GM18499 (cell line): ENCODE measurements at regions not wholly inside any gene's neighbourhood (a gene's known extent, or its start where the extent isn't known, plus 50 kb on each side); places are given as distances from the start of the nearest gene placed in this dataset.

ENCODE experiments used
- ATAC-seq: cut with Tn5 transposase; IDR thresholded peaks from one replicate; pipeline ENCODE4 v1.9.1; 2021; ENCODE audit warnings: moderate number of reproducible peaks; ENCODE audit not compliant: insufficient read depth, unreplicated experiment

GRCh38 chr1:90650401-90650800, 66.7 kb downstream of the BARHL2 start:
- ATAC-seq = no peak

GRCh38 chr1:90640325-90640724, 76.8 kb downstream of the BARHL2 start:
- no peak for ATAC-seq

DNA sequence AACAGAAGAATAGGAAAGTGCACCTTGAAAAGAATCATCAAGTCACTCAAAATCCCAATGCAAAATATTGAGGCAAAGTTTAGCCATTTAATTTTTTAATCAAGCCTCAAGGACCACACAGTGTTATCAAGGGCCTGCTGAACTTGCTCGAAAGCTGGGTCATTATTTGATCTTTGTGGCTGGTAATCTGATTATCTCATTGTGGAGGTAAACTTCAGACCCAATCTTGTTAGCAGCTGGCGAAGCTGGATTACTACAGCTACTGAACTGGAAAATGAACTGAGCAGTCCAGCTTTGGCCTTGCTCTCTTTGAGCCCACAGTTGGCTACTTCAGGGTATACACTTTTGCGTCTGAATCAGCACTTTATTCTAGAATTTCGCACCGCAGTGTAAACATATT, 94.4 kb downstream of the BARHL2 start:
- no peak for ATAC-seq

DNA sequence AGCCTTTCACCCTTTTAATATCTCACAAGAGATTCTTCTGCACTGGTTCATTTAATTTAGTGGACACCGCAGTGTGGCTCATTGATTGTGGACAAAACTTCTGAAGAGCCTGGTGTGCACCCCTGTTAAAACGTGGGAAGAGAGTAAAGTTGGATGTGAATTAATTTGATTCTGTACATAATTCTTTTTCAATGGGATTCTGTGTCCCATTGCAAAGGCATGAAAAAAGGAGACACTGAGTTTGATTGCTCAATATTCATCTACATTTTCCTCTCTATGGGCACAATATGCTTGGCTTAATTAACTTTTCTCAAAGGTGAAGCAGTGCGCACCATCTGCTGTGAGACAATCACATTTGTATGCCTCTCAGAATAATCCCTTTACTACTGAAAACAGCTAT, 95.1 kb downstream of the BARHL2 start:
- ATAC-seq = no peak

DNA sequence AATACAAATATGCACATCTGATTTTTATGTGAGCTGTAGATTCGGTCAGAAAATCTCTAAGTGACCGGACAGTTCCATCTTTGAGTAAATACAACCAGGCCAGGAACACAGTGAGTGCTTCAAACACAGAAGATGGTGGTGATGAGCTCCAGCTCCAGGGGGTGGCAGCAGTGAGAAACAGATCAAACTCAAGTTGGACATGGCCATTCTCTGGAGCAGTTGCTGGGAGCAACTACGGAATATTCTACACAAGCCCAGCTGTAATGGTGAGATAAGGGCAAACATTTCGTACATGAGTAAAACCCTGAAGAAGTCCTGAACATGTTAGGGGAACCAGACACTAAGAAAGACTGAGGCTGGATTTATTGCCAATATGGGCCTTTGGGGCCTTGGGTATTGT, 100.7 kb downstream of the BARHL2 start:
- no peak for ATAC-seq

- ATAC-seq = no peak
These were observed 102.2 kb downstream of the BARHL2 start for GRCh38 chr1:90614872-90615271.

DNA sequence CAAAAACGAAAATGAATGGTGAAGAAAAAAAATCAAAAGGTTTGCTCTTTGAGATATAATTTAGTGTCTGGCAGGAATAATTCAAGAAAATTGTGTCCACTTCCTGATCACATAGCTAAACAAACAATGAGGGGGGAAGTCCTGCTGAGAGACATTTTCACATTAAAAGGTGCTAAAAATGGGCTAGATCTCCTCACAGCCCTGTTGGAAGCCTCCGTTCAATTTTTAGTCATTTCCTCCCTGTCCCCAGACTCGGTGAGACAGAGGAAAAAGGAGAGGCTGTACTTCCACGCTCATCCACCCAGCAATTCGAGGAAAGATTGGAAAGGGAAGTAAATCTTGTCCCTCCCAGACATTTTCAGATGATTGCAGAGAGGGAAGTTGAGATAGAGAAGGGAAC, 103.7 kb downstream of the BARHL2 start:
- no peak for ATAC-seq

DNA sequence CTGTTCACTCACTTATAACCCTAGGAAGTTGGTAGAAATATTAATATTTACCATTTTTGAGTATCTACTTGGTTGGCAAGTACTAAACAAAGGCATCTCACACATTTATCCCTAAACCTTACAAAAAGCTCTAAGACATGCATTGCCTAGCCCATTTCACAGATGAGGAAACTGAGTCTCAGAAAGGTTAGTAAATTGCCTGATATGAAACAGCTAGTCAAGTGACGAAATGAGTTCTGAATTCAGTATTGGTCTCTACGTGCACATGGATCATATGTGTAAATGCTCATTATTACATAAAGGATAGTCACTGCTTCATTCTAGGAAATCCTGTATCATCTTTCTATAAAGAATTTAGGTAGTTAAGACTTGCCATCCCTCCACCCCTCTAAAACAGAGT, 105.1 kb downstream of the BARHL2 start:
- ATAC-seq = no peak

- ATAC-seq = no peak
These were observed 109.4 kb downstream of the BARHL2 start for GRCh38 chr1:90607736-90608135.

GRCh38 chr1:90605070-90605469, 112.0 kb downstream of the BARHL2 start:
- no peak for ATAC-seq

GRCh38 chr1:90593312-90593711, 123.8 kb downstream of the BARHL2 start:
- no peak for ATAC-seq

DNA sequence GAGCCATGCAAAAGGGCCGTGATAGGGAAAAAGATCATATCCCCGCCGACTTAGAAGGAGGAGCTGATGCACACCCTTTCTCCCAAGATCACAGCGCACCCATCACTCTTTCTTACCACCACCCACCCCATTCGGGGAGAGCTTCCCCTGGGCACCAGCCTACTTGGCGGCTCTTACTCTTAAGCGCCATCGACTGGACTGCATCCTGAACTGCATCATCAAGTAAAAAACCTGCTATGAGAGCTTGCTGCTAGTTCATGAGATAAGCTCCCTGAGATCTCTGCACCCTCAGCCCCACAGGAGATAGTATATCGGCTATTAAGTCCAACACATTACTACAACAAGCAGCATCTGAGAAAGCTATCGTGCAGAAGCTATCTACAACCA, 125.1 kb downstream of the BARHL2 start:
- ATAC-seq = no peak

GRCh38 chr1:90591355-90591969, 125.6 kb downstream of the BARHL2 start:
- no peak for ATAC-seq

GRCh38 chr1:90580176-90580575, 136.9 kb downstream of the BARHL2 start:
- no peak for ATAC-seq

DNA sequence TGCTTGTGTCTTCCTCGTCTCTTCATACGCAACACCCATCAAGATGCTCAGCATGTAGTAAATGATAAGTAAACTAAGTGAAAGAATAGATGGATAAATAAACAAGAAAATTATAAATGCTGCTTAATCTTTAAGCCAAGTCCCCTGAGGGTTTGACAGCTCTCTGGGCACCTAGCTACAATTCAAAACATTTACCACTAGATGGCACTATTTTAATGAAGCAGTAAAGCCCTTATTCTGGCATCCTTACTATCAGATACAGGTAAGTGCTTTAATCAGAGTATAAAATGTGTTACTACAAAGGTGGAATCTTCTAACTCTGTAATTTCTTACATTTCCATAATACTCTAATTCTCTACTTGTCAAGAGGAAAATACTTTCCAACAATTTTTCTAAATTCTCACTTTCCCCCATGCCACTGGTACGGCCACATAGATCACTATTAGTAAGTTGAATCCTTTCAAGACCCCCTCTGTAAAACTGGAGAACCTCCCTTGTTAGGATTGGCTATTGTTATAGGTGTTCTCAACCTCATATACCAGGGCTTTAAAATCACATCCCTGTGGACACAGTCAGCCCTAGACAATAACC, 137.8 kb downstream of the BARHL2 start:
- ATAC-seq = no peak

DNA sequence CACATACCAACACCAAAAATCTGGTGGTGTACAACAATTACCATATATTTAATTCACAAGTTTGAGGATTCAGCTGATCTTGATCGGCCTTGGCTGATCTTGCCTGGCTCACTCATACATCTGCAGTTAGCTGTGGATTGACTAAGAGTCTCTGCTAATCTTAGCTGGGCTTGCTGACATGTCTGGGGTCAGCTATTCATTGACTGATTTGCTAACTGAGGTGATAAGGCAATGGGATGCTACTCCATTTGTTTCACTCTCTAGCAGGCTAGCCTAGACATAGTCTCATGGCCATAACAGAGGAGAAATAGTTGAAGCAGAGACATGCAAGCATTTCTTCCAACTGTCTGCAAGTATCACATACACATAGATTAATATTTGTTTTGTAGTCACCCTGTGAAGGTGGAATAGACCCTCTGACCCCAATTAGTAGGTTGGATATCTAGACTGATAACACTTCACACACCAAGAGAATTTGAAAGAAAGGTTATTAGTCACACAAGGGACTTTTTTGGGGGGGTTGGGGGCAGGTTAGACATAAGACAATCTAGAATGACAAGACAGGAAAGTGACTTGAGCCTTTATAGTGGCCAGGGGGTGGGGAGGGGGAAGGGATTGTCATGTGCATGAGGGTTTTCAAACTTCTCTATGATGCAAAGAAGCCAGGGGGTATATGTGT, 142.3 kb downstream of the BARHL2 start:
- no peak for ATAC-seq

DNA sequence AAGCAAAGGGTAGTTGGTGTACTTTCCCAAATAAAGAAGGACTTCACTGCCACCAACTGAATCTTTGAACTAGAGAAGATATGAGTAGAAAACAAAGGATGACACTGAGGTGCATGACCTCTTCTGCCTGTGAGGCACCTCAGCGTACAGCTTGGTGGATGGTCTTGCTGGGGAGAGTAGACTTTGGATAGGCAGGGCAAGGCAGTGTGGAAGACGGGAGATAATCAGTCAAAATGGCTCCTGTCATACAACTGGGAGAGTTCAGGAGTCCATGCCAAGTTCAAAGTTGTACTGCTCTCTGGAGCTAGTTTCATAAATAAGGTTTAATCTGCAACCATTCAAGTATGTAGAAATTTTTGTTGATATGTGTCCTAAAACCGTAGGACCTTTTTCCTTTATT, 143.4 kb downstream of the BARHL2 start:
- no peak for ATAC-seq

DNA sequence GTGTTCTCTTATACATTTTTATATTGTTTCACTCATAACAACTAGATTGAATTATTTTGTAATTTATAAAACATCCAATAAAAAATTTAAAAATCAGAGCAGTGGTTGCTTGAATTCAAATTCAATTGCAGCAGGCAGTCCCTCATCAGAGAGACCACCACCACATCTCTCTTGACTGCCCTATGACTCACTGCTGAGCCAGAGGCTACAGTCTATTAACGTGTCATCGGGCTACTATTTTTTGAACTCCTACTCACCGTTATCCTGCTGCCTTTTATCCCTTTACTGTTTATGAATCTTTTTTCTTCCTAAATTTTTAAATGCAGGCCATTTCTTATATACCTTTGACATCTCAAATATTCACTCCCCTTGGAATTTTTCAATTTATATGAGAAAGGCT, 144.7 kb downstream of the BARHL2 start:
- no peak for ATAC-seq

- no peak for ATAC-seq
These were observed 148.7 kb downstream of the BARHL2 start for GRCh38 chr1:90568436-90568835.

- ATAC-seq = no peak
These were observed 152.9 kb downstream of the BARHL2 start for GRCh38 chr1:90564164-90564563.

DNA sequence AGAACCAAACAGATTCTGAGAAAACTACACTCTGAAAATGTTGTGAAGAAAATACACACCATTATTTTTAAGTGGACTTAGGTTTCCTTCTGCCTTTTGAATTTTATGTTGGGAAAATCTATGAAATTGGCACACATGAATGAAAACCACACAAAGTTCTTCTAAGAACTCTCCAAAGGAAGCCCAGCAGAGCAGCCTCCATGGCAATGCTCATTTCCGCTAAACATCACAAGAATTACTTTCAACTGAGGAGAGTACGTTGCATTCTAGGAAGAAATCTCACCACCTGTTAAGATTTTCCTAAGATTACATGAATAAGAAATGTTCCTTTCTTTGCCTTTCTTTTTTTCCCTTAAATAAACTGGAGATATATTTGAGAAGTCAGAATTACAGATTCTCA, 154.2 kb downstream of the BARHL2 start:
- no peak for ATAC-seq

GRCh38 chr1:90561911-90562310, 155.2 kb downstream of the BARHL2 start:
- no peak for ATAC-seq
